GM18873 (cell line): ENCODE measurements at regions not wholly inside any gene's neighbourhood (a gene's known extent, or its start where the extent isn't known, plus 50 kb on each side); places are given as distances from the start of the nearest gene placed in this dataset.
"Not testable (repeated sequence)": the region's sequence is repeated elsewhere in the genome, so short reads cannot be mapped to it uniquely, and the experiment has no call there.

Source experiments
- ATAC-seq: cut with Tn5 transposase; IDR thresholded peaks from one replicate; pipeline ENCODE4 v1.9.1; 2021; ENCODE audit warnings: mild to moderate bottlenecking, moderate library complexity, moderate number of reproducible peaks; ENCODE audit not compliant: unreplicated experiment, low FRiP score

DNA sequence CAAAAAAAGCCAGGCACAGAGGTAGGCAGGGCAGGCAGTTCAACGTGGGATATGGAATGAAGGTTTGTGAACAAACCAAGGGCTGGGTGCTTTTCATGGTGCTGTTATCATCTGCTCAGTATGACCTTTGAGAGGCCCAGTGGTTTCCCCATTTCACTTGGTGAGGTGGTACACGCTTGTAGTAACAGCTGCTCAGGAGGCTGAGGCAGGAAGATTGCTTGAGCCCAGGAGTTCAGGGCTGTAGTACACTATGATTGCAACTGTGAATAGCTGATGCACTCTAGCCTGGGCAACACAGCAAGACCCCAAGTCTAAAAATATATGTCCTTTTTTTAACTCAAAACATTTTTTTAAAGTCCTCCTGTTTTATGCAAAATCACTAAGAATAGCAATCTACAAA, 174.8 kb downstream of the ENC1 start:
- no peak for ATAC-seq

DNA sequence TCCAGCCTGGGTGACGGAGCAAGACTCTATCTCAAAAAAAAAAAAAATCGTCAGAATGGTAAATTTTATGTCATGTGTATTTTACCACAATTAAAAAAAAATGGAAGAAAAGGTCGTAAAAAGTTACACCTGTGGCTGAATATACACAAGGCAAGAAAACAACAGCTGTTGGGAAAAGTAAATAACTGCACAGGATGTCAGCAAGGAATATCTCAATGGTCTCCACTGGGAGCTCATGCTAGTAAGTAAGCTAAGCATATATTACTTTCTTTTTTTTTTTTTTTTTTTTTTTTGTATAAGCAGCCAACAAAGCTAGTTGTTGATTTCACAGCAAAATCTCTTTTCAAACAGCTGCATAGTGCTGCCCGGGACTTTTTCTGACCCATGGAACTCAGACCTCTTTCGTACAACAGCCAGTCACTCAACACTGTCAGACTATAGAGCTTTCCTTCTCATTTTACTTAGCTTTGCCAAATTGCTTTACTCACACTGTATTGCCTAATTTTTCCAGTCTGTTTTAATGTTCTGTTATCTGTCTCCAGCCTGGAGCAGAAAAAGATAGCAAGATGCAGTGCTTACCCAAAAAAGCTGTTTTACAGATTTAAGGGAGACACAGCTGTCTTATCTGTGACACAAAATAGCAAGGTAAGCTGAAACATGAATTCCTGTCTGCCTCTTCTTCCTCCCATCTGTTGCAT, 175.9 kb downstream of the ENC1 start:
- no peak for ATAC-seq

GRCh38 chr5:74462356-74462755, 178.2 kb downstream of the ENC1 start:
- ATAC-seq, result no peak

DNA sequence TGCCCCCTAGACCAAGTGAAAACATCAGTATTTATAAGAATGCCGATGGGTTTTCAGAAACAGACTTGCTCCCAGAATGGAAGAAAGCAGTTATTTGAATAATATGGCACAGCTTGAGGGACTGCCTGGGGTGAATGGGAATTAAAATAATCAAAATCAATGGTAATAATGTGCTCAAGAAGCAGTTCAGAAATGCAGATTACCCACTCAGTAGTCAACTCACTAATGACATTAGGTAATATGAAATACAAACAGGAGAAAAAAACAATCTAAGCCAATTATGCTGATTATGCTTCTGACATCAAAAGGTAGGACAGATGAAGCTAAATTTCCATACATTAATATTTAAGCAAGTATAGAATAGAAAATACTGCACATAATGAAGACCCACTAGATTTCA, 179.3 kb downstream of the ENC1 start:
- ATAC-seq, result no peak

- no peak for ATAC-seq
These were observed 179.8 kb downstream of the ENC1 start for GRCh38 chr5:74460694-74461093.

DNA sequence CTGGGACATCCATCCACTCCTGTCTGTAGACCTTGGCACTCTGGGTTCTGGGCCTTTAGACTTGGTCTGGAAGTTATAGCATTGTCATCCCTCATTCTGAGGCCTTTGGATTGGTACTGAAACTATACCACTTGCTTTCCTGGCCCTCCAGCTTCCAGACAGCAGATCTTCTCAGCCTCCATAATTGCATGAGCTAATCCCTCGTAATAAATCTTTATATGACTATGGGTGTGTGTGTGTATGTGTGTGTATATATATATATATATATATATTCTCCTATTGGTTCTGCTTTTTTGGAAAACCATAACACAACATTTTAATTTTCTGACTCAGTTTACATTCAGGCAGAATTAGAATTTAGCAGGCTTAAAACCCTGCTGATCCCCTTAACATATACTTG, 180.5 kb downstream of the ENC1 start:
- ATAC-seq, result no peak

GRCh38 chr5:74457876-74458275, 182.7 kb downstream of the ENC1 start:
- ATAC-seq, result no peak

DNA sequence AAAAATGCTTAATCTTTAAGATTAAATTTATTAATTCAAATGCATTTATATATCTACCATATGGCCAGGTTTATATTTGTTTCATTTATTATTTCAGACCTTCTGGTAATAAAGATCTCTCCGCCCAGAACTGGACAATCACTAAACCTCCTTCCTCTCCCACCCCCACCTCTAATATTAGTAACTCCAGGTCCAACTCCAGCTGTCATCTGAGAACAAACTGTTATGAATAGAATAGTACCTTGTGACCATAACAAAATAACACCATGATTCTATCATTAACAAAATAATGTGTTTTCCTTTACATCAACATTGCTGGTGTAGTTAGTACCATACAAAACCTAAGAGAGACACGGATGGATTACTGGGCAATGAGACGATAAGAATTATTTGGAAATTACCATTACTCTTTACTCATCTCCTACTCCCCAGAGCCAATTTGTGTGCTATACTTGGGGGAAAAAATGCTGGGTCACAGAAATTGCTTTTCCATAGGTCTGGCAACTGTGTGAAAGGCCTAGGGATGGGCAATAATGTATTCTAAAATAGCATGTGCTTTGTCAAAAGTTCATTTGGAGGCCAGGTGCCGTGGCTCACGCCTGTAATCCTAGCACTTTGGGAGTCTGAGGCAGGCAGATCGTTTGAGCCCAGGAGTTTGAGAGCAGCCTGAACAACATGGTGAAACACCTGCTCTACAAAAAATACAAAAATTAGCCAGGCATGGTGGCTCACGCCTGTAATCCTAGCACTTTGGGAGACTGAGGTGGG, 186.1 kb downstream of the ENC1 start:
- ATAC-seq, result no peak

- ATAC-seq, result no peak
These were observed 187.7 kb downstream of the ENC1 start for GRCh38 chr5:74452856-74453255.

GRCh38 chr5:74450095-74450494, 190.4 kb downstream of the ENC1 start:
- no peak for ATAC-seq

DNA sequence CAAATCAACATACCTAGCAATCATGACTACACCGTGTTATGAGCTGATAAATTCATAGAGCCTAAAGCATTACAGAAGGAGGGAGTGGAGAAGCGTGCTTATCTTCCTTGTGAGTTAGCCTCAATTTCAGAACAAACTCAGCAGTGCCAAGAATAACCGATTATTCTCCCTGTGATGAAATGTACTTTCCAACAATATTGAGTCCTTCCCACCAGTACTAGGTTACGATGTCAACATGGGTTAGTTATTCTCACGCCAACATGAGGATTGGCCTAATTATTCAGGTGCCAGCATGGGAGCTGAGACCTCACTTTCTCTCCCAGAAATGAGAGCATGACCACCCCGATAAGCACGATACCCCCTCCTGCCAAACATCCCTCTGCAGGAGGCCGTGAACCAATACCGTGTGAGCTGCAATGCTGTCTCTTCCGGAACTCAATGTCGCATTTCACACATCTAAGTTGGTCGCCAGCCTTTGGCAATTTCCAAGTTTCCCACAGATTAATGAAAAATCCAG, 193.7 kb downstream of the ENC1 start:
- ATAC-seq, result no peak

DNA sequence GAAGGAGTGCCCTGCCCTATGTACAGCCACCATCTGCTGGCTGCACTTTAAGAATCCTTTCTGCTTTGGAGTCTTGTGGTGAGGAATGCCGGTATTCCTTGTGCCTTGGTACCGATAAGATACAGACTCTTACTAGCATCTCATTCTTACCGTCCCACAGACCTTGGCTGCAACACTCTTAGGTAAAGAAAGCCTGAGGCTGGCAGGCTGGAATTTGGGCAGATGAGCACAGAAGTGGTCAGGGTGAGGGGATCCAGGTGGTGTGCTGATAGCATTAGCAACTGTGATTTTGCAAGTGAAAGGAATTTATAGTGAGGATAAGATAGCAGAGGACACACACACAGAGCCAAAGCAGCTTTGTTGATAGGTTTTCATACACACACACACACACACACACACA, 198.1 kb downstream of the ENC1 start:
- no peak for ATAC-seq

DNA sequence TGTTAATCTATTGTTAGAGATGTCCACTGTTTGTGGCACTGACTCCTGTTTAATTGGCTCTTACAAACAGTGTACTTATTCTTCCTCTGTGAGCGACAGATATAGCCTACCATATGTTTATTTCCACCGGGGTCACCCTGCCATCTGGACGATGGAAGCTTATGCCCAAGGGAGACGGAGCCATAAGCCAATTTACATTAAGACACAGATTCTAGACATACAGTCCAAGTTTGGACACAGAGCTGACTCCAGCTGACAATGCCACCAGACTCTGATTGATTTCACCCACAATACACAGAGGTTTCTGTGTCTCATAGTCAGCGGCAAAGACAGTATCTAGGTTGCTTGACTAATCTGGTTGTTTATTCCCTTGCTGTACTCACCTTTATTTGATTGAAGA, 198.9 kb downstream of the ENC1 start:
- ATAC-seq, result no peak

- ATAC-seq, result no peak
These were observed 200.2 kb downstream of the ENC1 start for GRCh38 chr5:74440341-74440740.

DNA sequence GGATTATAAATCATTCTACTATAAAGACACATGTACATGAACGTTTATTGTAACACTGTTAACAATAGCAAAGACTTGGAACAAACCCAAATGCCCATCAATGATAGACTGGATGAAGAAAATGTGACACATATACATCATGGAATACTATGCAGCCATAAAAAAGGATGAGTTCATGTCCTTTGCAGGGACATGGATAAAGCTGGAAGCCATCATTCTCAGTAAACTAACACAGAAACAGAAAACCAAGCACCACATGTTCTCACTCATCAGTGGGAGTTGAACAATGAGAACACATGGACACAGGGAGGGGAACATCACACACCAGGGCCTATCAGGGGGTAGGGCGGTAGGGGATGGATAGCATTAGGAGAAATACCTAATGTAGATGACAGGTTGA, 202.7 kb downstream of the ENC1 start:
- not testable (repeated sequence) for ATAC-seq

DNA sequence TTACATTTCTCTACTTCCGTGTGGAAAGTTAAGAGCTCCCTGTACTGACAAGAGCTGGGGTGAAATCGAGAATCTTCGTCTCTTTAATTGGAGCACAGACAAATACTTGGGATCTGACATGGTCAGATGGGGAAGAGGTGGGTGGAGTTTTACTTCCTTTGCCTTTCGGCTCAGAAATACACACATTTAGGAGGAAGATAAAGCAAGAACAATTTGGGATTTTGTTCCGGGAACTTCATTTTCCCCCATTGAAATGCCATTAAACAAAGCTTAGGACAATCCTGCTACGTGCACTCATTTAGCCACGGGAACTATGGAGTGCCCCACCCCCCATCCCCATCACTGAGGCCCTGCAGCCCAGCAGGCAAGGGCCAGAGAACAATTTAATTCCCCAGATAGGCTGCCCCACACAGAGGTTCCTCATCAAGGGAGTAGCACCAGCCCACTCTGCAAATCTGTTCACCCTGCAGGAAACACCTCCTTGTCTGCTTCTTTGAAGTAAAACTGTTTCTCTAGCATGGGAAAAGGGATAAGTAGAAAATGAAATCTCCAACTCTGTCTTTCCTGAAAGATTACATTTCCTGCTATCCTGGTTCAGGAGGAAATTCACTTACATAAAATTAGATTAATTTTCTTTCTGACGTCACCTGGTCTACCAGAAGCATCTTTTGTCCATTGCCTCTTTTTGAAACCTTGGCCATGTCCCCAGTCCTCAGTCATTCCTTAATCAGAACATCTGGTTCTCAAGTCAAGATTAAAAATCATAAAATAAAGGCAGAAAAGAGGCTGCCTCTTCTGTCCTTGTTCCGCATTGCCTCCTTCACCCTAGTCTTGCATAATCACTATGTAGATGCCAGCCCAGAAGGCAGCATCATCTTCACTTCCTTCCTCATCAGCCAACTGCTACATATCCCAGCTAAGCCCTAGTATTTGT, 206.4 kb downstream of the ENC1 start:
- ATAC-seq, result no peak

GRCh38 chr5:74433255-74433895, 207.2 kb downstream of the ENC1 start:
- no peak for ATAC-seq

GRCh38 chr5:74432721-74433120, 207.8 kb downstream of the ENC1 start:
- no peak for ATAC-seq

- ATAC-seq, result no peak
These were observed 208.3 kb downstream of the ENC1 start for GRCh38 chr5:74432216-74432615.

- ATAC-seq, result no peak
These were observed 209.2 kb downstream of the ENC1 start for GRCh38 chr5:74431290-74431669.
